K562 (cell line): ENCODE measurements at regions not wholly inside any gene's neighbourhood (a gene's known extent, or its start where the extent isn't known, plus 50 kb on each side); places are given as distances from the start of the nearest gene placed in this dataset.

Source experiments
- CEBPG ChIP-seq, 3 experiments: fragments of 200-800 bp in 1 of 3; sonication (Bioruptor generic) in 1 of 3; sonication (generic) in 1 of 3; formaldehyde crosslinking in 1 of 3; IDR thresholded peaks in 2 of 3; conservative IDR thresholded peaks in 1 of 3; 2 replicates each; pipeline versions ENCODE4 v1.6.1 to v1.8.0; 2016 to 2022; ENCODE audit warnings: missing compliant biosample characterization in 2 of 3, missing genetic modification characterization in 2 of 3, mild to moderate bottlenecking in 1 of 3, missing genetic modification reagents in 1 of 3
- DMBX1 ChIP-seq: fragments of 250-450 bp; sonication (Bioruptor Pico); IDR thresholded peaks from 2 replicates; pipeline ENCODE4 v1.8.0; 2022; ENCODE audit warnings: inconsistent platforms, mild to moderate bottlenecking, moderate library complexity, borderline replicate concordance
- ETV1 ChIP-seq: fragments of 450-650 bp; conservative IDR thresholded peaks from 2 replicates; pipeline ENCODE4 v1.6.1; 2016; ENCODE audit warnings: missing genetic modification characterization, control low read depth, low read depth, missing compliant biosample characterization
- HDAC8 ChIP-seq: fragments of 450-650 bp; IDR thresholded peaks from 2 replicates; pipeline ENCODE4 v1.6.1; 2016; ENCODE audit warnings: mild to moderate bottlenecking, missing genetic modification characterization, moderate library complexity, missing compliant biosample characterization
- KAT2B ChIP-seq: IDR thresholded peaks from one replicate; pipeline ENCODE4 v1.6.1; 2012; ENCODE audit warnings: low read depth, mild to moderate bottlenecking, control low read depth, inconsistent platforms, low read length, moderate library complexity
- ZKSCAN1 ChIP-seq: fragments of 150-350 bp; IDR thresholded peaks from 2 replicates; pipeline ENCODE4 v1.6.1; 2016; ENCODE audit warnings: low read depth, low read length
- ZNF12 ChIP-seq: sonication (generic); formaldehyde crosslinking; IDR thresholded peaks from 2 replicates; pipeline ENCODE4 v1.4.0; 2020; ENCODE audit warnings: mild to moderate bottlenecking, missing genetic modification reagents
- ZNF41 ChIP-seq: fragments of 250-450 bp; sonication (Bioruptor Pico); conservative IDR thresholded peaks from 2 replicates; pipeline ENCODE4 v1.4.0; 2020; ENCODE audit warnings: mild to moderate bottlenecking
- ZNF707 ChIP-seq: fragments of 250-450 bp; sonication (Bioruptor Pico); conservative IDR thresholded peaks from 2 replicates; pipeline ENCODE4 v1.8.0; 2022; ENCODE audit warnings: inconsistent platforms, mild to moderate bottlenecking, moderate library complexity
- TF ChIP-seq, protein P1 (sequence below), 2 experiments: fragments of 450-650 bp; conservative IDR thresholded peaks; 2 replicates each; pipeline ENCODE4 v1.6.1; 2017; ENCODE audit warnings: mild to moderate bottlenecking in 2 of 2, moderate library complexity in 2 of 2
- TF ChIP-seq, protein P2 (sequence below): fragments of 250-450 bp; sonication (Bioruptor Pico); IDR thresholded peaks from 2 replicates; pipeline ENCODE4 v1.5.1; 2021; ENCODE audit warnings: mild to moderate bottlenecking

DNA sequence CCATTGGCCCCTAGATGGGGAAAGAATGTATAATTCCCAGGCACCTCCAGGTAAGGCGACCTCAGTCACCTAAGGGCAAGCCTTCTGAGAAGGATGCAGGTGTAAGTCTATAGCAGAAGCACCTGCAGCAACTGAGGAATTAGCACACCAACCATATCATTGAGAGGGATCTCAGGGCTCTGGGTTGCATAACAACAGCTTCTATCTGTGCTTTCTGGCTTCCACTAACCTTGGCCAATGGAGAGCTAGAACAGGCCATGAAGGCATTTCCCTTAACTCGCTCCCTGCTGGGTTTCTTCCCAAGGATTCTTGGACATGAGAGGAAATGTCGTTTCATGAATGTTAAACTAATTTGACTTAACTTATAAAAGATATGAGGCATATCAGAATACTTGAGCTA, 177.8 kb upstream of the GK2 start (continued):
- TF ChIP-seq, protein P1, sequence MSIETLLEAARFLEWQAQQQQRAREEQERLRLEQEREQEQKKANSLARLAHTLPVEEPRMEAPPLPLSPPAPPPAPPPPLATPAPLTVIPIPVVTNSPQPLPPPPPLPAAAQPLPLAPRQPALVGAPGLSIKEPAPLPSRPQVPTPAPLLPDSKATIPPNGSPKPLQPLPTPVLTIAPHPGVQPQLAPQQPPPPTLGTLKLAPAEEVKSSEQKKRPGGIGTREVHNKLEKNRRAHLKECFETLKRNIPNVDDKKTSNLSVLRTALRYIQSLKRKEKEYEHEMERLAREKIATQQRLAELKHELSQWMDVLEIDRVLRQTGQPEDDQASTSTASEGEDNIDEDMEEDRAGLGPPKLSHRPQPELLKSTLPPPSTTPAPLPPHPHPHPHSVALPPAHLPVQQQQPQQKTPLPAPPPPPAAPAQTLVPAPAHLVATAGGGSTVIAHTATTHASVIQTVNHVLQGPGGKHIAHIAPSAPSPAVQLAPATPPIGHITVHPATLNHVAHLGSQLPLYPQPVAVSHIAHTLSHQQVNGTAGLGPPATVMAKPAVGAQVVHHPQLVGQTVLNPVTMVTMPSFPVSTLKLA (conservative IDR thresholded peaks at IDR 0.05): no peak
- TF ChIP-seq DMBX1 (CRISPR knock-in tag) (no peak), ZKSCAN1 (no peak), ZNF41 (CRISPR knock-in tag) (no peak), ZNF12 (CRISPR knock-in tag) (no peak), ZNF707 (CRISPR knock-in tag) (no peak), KAT2B (no peak), CEBPG (CRISPR knock-in tag; IDR thresholded peaks at IDR 0.05) (no peak), CEBPG (tag; conservative IDR thresholded peaks at IDR 0.05 in 1 of 2, IDR thresholded peaks at IDR 0.05 in 1 of 2) (no peak), ETV1 (tag) (no peak), HDAC8 (tag) (no peak)
- TF ChIP-seq, protein P2, sequence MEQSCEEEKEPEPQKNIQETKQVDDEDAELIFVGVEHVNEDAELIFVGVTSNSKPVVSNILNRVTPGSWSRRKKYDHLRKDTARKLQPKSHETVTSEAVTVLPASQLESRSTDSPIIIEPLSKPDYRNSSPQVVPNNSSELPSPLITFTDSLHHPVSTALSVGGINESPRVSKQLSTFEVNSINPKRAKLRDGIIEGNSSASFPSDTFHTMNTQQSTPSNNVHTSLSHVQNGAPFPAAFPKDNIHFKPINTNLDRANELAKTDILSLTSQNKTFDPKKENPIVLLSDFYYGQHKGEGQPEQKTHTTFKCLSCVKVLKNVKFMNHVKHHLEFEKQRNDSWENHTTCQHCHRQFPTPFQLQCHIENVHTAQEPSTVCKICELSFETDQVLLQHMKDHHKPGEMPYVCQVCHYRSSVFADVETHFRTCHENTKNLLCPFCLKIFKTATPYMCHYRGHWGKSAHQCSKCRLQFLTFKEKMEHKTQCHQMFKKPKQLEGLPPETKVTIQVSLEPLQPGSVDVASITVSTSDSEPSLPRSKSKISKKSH (CRISPR knock-in tag): no peak
- TF ChIP-seq, all 486 proteins: peak for 0
